AG04450 (cell line): ENCODE measurements at regions not wholly inside any gene's neighbourhood (a gene's known extent, or its start where the extent isn't known, plus 50 kb on each side); places are given as distances from the start of the nearest gene placed in this dataset.

ENCODE experiments used
- CTCF ChIA-PET: fragments of 300-600, 350-600 bp; formaldehyde crosslinking; extraction: SDS; loops from one replicate; lab custom pipeline; 2022; ENCODE audit warnings: antibody characterized with exemption, inconsistent platforms; lab: Charles Lee
- POLR2A ChIA-PET: fragments of 350-600 bp; formaldehyde crosslinking; extraction: SDS; loops from one replicate; lab custom pipeline; 2021; ENCODE audit warnings: antibody characterized with exemption, inconsistent platforms; lab: Yijun Ruan, JAX
- DNase-seq: peaks from one replicate; pipeline ENCODE4 v3.0.0-alpha.2; 2011; ENCODE audit warnings: low read depth, low spot score
- H3K27ac ChIP-seq: one replicate; pipeline ENCODE4 v1.5.1; 2012; ENCODE audit warnings: low read depth, low read length, control low read depth
- H3K27me3 ChIP-seq: one replicate; pipeline ENCODE4 v1.6.0; 2012; ENCODE audit warnings: low read length; ENCODE audit not compliant: control insufficient read depth, insufficient read depth
- H3K4me3 ChIP-seq: 2 replicates; pipeline ENCODE4 v1.5.1; 2011; ENCODE audit warnings: mild to moderate bottlenecking, low read depth, low read length, control low read depth
- H3K9me3 ChIP-seq: 2 replicates; pipeline ENCODE4 v1.5.1; 2012; ENCODE audit warnings: low read length; ENCODE audit not compliant: control insufficient read depth, insufficient read depth
- CTCF ChIP-seq: IDR thresholded peaks from 2 replicates; pipeline ENCODE4 v1.5.1; 2011; ENCODE audit warnings: low read depth, low read length, control low read depth, inconsistent platforms

DNA sequence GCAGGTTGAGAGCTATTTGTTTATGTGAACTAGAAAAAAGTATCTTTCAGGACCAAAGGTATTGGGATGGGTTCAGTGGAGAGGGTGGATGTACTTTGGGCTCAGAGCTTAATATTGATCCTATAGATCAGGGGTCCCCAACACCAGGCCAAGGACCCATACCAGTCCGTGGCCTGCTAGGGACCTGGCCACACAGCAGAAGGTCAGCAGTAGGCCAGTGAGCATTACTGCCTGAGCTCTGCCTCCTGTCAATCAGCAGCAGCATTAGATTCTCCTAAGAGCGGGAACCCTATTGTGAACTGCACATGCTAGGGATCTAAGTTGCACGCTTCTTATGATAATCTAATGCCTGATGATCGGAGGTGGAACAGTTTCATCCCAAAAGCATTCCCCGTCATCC, 115.8 kb upstream of the WDR11 start:
- Histone ChIP-seq H3K27ac (no peak overlapping the region), H3K9me3 (peaks cover 5% of the 10 kb centered on the region; the same call in 1 of the 2 replicates), H3K4me3 (no peak overlapping the region), H3K27me3 (no peaks in the 10 kb centered on the region)
- ChIA-PET CTCF (interaction anchor here (0.5 to 1.3 kb wide), 7 partner anchors 13 to 1126 kb away, joined by 3 to 4 read pairs (median 4); partner anchors contain the start of gene INPP5F), POLR2A (no interaction called here)
- TF ChIP-seq CTCF, result no peak
- no peak for DNase-seq

DNA sequence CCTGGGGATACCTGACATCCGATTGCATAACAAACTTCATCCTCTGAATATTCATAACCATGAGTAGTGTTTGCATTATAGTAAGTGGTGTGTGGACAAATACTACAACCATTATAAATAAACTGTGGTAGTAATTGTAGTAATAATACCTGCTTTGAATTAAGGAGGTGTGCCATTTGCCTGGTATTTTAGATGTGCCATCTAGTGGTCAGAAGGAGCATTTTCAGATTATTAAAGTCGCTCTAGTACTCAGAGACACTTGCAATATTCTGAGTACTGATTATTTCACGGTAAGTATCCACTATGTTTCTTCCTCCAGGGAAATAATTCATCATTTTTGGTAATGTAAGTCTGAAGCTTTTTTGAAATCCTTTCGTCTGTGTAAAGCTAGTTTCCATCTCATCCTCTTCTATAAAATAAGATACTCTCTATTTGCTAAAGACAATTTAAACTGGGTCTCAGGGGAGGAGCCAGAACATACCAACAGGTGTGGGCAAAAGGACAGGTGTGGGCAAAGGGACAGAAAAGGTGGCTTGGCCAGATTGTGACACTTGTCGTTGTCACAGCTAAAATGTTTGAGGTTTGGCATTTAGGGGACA, 115.3 kb upstream of the WDR11 start:
- POLR2A ChIA-PET, result no interaction called here
- TF ChIP-seq CTCF, result peak; percentile 64
- H3K4me3 ChIP-seq, result no peak overlapping the region
- CTCF ChIA-PET, result interaction anchor here (0.6 to 1.1 kb wide), 9 partner anchors 9 to 1127 kb away, joined by 3 to 4 read pairs (median 3); no protein-coding TSS in a partner anchor
- H3K9me3 ChIP-seq, result peaks cover 5% of the 10 kb centered on the region; the same call in 1 of the 2 replicates
- H3K27ac ChIP-seq, result no peak overlapping the region
- H3K27me3 ChIP-seq, result no peaks in the 10 kb centered on the region
- no peak for DNase-seq

DNA sequence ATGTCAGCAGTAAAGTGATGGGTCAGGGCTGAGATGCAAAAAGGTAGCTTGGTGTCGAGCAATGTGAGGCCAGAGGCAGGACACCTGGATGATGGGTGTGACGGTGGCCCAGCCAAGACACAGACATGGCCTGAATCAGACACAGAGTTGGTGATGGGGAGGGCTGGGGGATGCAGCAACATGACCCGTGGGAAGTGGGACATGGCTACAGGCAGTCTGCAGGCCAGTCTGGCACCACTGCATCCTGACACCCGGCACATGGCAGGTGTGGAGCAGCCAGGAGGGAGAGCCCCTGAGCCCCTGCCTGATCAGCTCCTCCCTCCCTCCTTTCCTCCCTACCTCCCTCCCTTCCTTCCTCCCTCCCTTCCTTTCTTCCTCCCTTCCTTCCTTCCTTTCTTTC, 114.8 kb upstream of the WDR11 start:
- TF ChIP-seq CTCF, result no peak
- DNase-seq, result no peak
- Histone ChIP-seq H3K4me3 (no peak overlapping the region), H3K27ac (no peak overlapping the region), H3K27me3 (no peaks in the 10 kb centered on the region), H3K9me3 (peaks cover 5% of the 10 kb centered on the region)
- CTCF ChIA-PET, result interaction anchor here (0.6 to 1.1 kb wide), 6 partner anchors 9 to 1104 kb away, joined by 3 to 4 read pairs (median 3); no protein-coding TSS in a partner anchor
- POLR2A ChIA-PET, result no interaction called here

- Histone ChIP-seq H3K4me3 (no peak overlapping the region), H3K27me3 (no peaks in the 10 kb centered on the region), H3K27ac (no peak overlapping the region), H3K9me3 (peaks cover 5% of the 10 kb centered on the region)
- ChIA-PET POLR2A (no interaction called here), CTCF (no interaction called here)
- no peak for TF ChIP-seq CTCF
- no peak for DNase-seq
Measured at GRCh38 chr10:120738658-120739057, 112.5 kb upstream of the WDR11 start.

GRCh38 chr10:120741396-120741795, 109.8 kb upstream of the WDR11 start:
- no peak for TF ChIP-seq CTCF
- ChIA-PET CTCF (no interaction called here), POLR2A (no interaction called here)
- DNase-seq, result no peak
- peaks cover 9% of the 10 kb centered on the region for H3K9me3 ChIP-seq
- H3K27me3 ChIP-seq, result no peaks in the 10 kb centered on the region
- H3K4me3 ChIP-seq, result no peak overlapping the region
- H3K27ac ChIP-seq, result no peak overlapping the region
